ENCODE measurements at regions not wholly inside any gene's neighbourhood (a gene's known extent, or its start where the extent isn't known, plus 50 kb on each side); places are given as distances from the start of the nearest gene placed in this dataset.
A peak's percentile ranks its signal among the peaks of the same experiment; 100 is the strongest.

- DNase-seq = no peak
- intact Hi-C loops (cut with DNase I) = no loop called here
Observed at GRCh38 chrX:10932842-10933440, 178.2 kb upstream of the HCCS start.

- no peak for DNase-seq
- intact Hi-C loops (cut with DNase I) = no loop called here
Observed at GRCh38 chrX:10935501-10935900, 175.6 kb upstream of the HCCS start.

GRCh38 chrX:10936976-10937375 lies 174.2 kb upstream of the HCCS start:
- no peak for DNase-seq
- intact Hi-C loops (cut with DNase I) = no loop called here

- DNase-seq = no peak
Observed at GRCh38 chrX:10938365-10938923, 172.7 kb upstream of the HCCS start.

GRCh38 chrX:10939424-10939823 lies 171.7 kb upstream of the HCCS start:
- intact Hi-C loops (cut with DNase I) = no loop called here
- no peak for DNase-seq

More at GRCh38 chrX:10938365-10938923, 172.7 kb upstream of the HCCS start:
- intact Hi-C loops (cut with DNase I) = no loop called here

- no peak for DNase-seq
- intact Hi-C loops (cut with DNase I) = no loop called here
Observed at GRCh38 chrX:10944136-10944885, 166.8 kb upstream of the HCCS start.

- DNase-seq = no peak
- intact Hi-C loops (cut with DNase I) = no loop called here
Observed at GRCh38 chrX:10945498-10945897, 165.6 kb upstream of the HCCS start.

GRCh38 chrX:10949541-10949940 lies 161.6 kb upstream of the HCCS start:
- intact Hi-C loops (cut with DNase I) = no loop called here
- no peak for DNase-seq

GRCh38 chrX:10952619-10953018 lies 158.5 kb upstream of the HCCS start:
- no peak for DNase-seq
- intact Hi-C loops (cut with DNase I) = no loop called here

GRCh38 chrX:10965174-10965798 lies 145.8 kb upstream of the HCCS start:
- intact Hi-C loops (cut with DNase I) = no loop called here
- no peak for DNase-seq

- no peak for DNase-seq
Observed at GRCh38 chrX:10966057-10966456, 145.1 kb upstream of the HCCS start.

GRCh38 chrX:10971176-10971575 lies 140.0 kb upstream of the HCCS start:
- DNase-seq = no peak
- intact Hi-C loops (cut with DNase I) = no loop called here

More at GRCh38 chrX:10966057-10966456, 145.1 kb upstream of the HCCS start:
- intact Hi-C loops (cut with DNase I) = no loop called here

GRCh38 chrX:10971759-10972158 lies 139.4 kb upstream of the HCCS start:
- intact Hi-C loops (cut with DNase I) = no loop called here
- DNase-seq = no peak

GRCh38 chrX:10972706-10973105 lies 138.4 kb upstream of the HCCS start:
- DNase-seq = no peak
- intact Hi-C loops (cut with DNase I) = no loop called here

- no peak for DNase-seq
- intact Hi-C loops (cut with DNase I) = no loop called here
Observed at GRCh38 chrX:10974920-10975319, 136.2 kb upstream of the HCCS start.

- intact Hi-C loops (cut with DNase I) = no loop called here
- no peak for DNase-seq
Observed at GRCh38 chrX:10979956-10980355, 131.2 kb upstream of the HCCS start.

GRCh38 chrX:10981506-10981905 lies 129.6 kb upstream of the HCCS start:
- intact Hi-C loops (cut with DNase I) = no loop called here
- no peak for DNase-seq

GRCh38 chrX:10983526-10983925 lies 127.6 kb upstream of the HCCS start:
- intact Hi-C loops (cut with DNase I) = no loop called here
- peak in 26 of 42 donors; percentile 0 to 48 (median 14) for DNase-seq

GRCh38 chrX:10984213-10984612 lies 126.9 kb upstream of the HCCS start:
- intact Hi-C loops (cut with DNase I) = no loop called here
- no peak for DNase-seq

GRCh38 chrX:10986616-10987015 lies 124.5 kb upstream of the HCCS start:
- intact Hi-C loops (cut with DNase I) = no loop called here
- no peak for DNase-seq
